ACC112 (cell line): ENCODE measurements at regions not wholly inside any gene's neighbourhood (a gene's known extent, or its start where the extent isn't known, plus 50 kb on each side); places are given as distances from the start of the nearest gene placed in this dataset.

ENCODE experiments used
- H2AFZ ChIP-seq: fragments of 200-600 bp; sonication (generic); one replicate; pipeline ENCODE4 v1.6.0; 2017; ENCODE audit warnings: antibody characterized with exemption, low read length; ENCODE audit not compliant: unreplicated experiment
- H3K27ac ChIP-seq: fragments of 200-600 bp; sonication (generic); 2 replicates; pipeline ENCODE4 v1.5.1; 2014; ENCODE audit warnings: low read depth, mild to moderate bottlenecking, antibody characterized with exemption, low read length, moderate library complexity
- H3K27me3 ChIP-seq: fragments of 200-600 bp; sonication (generic); 2 replicates; pipeline ENCODE4 v1.6.1; 2014; ENCODE audit warnings: mild to moderate bottlenecking, antibody characterized with exemption, low read length, moderate library complexity, mixed read lengths; ENCODE audit not compliant: insufficient read depth
- H3K36me3 ChIP-seq: fragments of 200-600 bp; sonication (generic); 2 replicates; pipeline ENCODE4 v1.6.1; 2016; ENCODE audit warnings: mild to moderate bottlenecking, antibody characterized with exemption, low read length, moderate library complexity, mixed read lengths; ENCODE audit not compliant: insufficient read depth
- H3K4me1 ChIP-seq: fragments of 200-600 bp; sonication (generic); one replicate; pipeline ENCODE4 v1.6.1; 2016; ENCODE audit warnings: low read length, mixed read lengths; ENCODE audit not compliant: insufficient read depth, unreplicated experiment, control insufficient read depth
- H3K4me3 ChIP-seq: fragments of 200-600 bp; sonication (generic); 2 replicates; pipeline ENCODE4 v1.5.1; 2014; ENCODE audit warnings: mild to moderate bottlenecking, low read depth, low read length
- H3K79me2 ChIP-seq: fragments of 200-600 bp; sonication (generic); one replicate; pipeline ENCODE4 v1.6.0; 2016; ENCODE audit warnings: low read length; ENCODE audit not compliant: control insufficient read depth, unreplicated experiment, insufficient read depth

DNA sequence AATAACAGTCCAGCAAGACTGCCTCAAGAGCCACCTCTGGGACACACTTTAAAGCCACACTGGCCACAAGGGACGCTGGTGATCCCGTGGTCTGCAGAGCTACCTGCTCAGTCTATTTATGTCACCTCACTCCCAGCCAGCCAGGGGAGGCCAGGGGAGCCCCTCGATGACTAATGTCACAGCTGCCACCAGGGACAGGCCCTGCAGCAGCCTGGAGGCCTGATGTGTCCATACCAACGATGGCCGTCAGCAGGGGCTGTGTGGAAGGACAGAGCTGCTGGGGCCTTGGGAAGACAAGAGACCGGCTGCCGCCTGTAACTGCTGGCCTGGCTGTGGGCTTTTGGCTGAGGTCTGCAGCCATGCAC is 71.0 kb downstream of the SIK1 start:
- H3K36me3 ChIP-seq = no peaks in the 10 kb centered on the region
- no peaks in the 10 kb centered on the region for H3K79me2 ChIP-seq
- H3K4me3 ChIP-seq = no peak overlapping the region
- no peaks in the 10 kb centered on the region for H3K4me1 ChIP-seq
- H3K27ac ChIP-seq = no peak overlapping the region
- no peaks in the 10 kb centered on the region for H3K27me3 ChIP-seq
- no peak overlapping the region for H2AFZ ChIP-seq

DNA sequence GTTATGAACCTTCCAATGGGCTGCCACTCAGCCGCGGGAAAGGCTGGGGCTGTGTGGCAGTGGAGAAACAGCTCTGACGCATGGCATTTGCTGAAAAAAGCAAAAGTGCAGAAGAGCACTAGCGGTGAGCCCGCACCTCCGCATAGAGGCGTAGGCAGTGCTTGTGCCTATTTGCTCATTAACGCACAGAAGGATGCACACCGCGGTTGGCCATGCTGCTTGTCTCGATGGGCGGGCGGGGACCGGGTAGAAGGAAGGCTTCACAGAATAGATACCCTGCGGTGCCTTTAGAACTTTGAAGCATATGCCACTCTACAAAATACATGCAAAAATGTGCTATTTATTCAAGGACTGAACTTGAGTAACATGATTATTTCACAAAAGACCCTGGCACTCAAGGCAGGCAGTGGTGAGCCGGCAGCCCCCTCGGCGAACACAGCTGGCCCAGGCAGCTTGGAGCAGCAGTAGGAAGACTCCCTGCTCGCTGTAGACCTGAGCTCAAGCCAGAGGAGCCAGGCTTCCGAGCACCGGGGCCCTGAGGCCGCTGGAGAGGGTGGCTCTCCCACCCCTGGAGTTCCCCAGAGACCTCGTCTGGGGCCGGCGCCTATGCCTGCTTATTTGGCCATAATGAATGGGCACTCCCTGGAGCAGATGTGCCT is 71.5 kb downstream of the SIK1 start:
- no peaks in the 10 kb centered on the region for H3K27me3 ChIP-seq
- H3K4me3 ChIP-seq = no peak overlapping the region
- H2AFZ ChIP-seq = no peak overlapping the region
- H3K4me1 ChIP-seq = no peaks in the 10 kb centered on the region
- H3K27ac ChIP-seq = no peak overlapping the region
- no peaks in the 10 kb centered on the region for H3K79me2 ChIP-seq
- H3K36me3 ChIP-seq = no peaks in the 10 kb centered on the region

GRCh38 chr21:43354666-43355065 is 72.3 kb downstream of the SIK1 start:
- Histone ChIP-seq H3K27ac (no peak overlapping the region), H2AFZ (no peak overlapping the region)

DNA sequence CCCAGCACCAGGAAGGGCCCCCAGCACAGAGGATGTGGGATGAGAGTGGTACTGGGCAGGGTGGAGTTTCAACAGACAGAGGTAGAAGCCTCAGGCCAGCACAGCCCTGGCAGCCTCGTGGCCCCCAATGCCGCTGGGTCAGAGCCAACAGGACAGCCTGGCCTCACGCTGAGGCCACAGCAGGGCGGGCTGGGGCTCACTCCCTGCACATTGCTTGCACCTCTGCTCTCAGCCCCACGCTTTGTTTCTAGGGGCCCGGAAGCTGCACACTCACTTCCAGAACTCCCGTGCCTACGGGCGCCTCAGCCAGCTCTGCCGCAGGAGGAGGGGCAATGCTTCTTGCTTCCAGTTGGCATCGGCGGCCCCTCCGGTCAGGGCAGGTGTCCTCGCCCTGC is 72.9 kb downstream of the SIK1 start:
- H3K4me3 ChIP-seq = no peak overlapping the region
- H3K79me2 ChIP-seq = no peaks in the 10 kb centered on the region
- no peaks in the 10 kb centered on the region for H3K27me3 ChIP-seq
- H2AFZ ChIP-seq = no peak overlapping the region
- H3K4me1 ChIP-seq = no peaks in the 10 kb centered on the region
- no peaks in the 10 kb centered on the region for H3K36me3 ChIP-seq
- no peak overlapping the region for H3K27ac ChIP-seq

More at GRCh38 chr21:43354666-43355065, 72.3 kb downstream of the SIK1 start:
- no peaks in the 10 kb centered on the region for H3K4me1 ChIP-seq
- no peaks in the 10 kb centered on the region for H3K79me2 ChIP-seq
- H3K4me3 ChIP-seq = no peak overlapping the region
- no peaks in the 10 kb centered on the region for H3K36me3 ChIP-seq
- H3K27me3 ChIP-seq = no peaks in the 10 kb centered on the region

DNA sequence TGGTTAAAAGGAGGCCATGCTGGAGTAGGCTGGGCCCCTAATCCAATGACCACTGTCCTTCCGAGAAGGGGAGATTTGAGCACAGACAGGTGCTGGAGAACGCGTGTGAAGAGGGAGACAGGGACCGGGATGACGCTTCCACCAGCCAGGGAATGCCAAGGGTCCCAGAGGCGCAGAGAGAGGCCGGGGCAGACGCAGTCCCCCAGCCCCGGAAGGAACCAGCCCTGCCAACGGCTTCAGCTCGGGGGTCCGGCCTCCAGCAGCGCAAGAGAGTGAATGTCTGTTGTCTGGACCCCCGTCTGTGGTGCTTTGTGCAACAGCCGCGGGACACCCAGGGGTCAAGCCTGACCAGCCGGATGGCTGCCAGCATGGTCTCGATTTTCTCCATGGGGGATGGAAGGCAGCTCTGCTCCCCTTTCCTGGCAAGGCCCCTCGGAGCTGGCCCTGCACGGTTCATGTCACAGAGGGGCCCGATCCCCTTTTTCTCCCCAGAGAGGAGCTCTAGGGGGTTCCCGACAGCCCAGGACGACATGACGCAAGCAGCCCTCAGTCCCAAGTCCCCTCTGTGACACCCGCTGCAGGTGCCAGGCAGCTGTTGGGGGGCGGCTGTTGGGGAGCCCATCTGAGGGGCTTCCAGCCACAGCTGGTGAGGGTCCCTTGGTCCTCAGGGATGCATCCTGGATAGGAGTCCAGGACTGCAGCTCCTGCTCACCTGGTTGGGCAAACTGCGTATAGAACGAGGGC is 73.5 kb downstream of the SIK1 start:
- H2AFZ ChIP-seq = no peak overlapping the region
- H3K27ac ChIP-seq = no peak overlapping the region
- H3K4me3 ChIP-seq = no peak overlapping the region
- no peaks in the 10 kb centered on the region for H3K36me3 ChIP-seq
- no peaks in the 10 kb centered on the region for H3K4me1 ChIP-seq
- H3K27me3 ChIP-seq = no peaks in the 10 kb centered on the region
- no peaks in the 10 kb centered on the region for H3K79me2 ChIP-seq

DNA sequence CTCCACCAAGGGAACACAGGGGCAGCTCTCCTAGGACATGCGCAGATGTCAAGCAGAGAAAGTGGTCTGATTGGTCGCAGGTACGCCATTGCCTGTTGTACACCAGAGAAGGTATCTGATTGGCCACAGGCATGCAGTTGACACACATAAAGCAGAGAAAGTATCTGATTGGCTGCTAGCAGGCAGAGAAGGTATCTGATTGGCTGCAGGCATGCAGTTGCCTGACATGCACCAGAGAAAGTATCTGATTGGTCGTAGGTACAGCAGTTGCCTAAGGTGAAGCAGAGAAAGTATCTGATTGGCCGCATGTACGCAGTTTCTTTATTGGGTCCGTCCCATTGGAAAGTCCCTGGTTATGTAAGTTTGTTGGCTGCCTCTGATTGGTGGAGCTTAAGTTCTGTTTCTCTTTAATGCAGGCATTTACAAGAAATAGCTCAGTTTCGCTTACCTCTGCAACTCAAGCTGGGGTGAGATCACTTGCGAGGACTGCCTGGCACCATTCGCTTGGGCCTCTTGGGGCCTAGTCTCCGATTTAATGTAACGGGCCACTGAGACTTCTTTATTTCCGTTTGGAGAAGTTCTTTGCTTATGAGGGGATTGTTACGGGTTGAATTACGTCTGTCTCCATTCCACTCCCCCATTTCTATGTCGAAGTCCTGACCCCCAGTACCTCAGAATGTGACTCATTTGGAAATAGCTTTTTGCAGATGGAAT is 74.2 kb downstream of the SIK1 start:
- Histone ChIP-seq H3K27ac (no peak overlapping the region), H3K36me3 (no peaks in the 10 kb centered on the region), H3K27me3 (no peaks in the 10 kb centered on the region), H3K79me2 (no peaks in the 10 kb centered on the region), H2AFZ (no peak overlapping the region), H3K4me1 (no peaks in the 10 kb centered on the region), H3K4me3 (no peak overlapping the region)

DNA sequence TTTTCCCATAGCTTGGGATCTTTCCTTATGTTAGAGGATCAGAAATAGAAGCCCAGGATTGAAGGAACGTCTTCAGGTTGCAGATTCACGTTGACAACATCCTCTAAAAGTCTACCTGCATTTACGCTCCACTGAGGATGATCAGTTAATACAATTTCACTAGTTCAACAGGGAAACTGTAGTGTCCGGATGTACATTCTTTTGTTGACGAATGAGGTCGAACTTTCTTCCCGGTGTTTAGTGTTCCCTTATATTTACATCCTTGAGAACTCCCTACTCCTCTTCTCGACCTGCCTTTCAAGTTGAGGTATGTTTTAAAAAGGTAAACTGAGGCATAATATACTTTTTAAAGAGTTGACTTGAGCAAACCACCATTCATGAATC is 74.8 kb downstream of the SIK1 start:
- Histone ChIP-seq H3K27ac (no peak overlapping the region), H3K36me3 (no peaks in the 10 kb centered on the region), H3K4me1 (no peaks in the 10 kb centered on the region), H3K79me2 (no peaks in the 10 kb centered on the region), H2AFZ (no peak overlapping the region), H3K27me3 (no peaks in the 10 kb centered on the region), H3K4me3 (no peak overlapping the region)

DNA sequence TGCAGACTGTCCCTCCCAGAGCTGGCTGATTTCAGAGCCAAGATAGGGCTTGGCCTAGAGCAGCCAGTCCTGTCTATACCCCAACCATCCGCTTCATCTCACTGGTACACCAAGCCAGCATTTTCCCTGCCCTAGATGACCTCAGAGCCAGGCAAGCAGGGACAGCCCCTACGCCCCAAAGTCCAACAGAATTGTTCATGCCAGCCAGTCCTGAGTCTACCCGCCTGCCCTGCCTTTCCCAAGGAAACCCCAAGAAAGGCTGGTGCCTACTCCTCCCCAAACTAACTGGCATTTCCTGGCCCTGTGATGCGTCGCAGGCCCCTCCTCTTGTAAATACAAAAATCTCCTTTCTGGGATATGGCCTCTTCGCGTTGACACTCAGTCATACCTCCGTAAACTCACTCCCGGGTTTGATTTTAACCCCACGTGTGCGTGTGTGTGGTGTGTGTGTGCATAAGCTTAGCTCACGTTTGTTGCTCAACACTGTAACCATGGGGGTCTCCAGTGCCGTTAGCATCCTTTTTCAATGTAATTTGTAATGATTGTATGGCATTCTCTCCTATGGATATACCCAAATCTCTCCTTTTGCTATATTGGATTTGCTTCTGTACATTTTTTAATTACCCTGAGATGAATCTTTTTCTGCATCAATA is 75.3 kb downstream of the SIK1 start:
- Histone ChIP-seq H3K36me3 (no peaks in the 10 kb centered on the region), H3K27me3 (no peaks in the 10 kb centered on the region), H3K27ac (no peak overlapping the region), H3K79me2 (no peaks in the 10 kb centered on the region), H3K4me3 (no peak overlapping the region), H2AFZ (no peak overlapping the region), H3K4me1 (no peaks in the 10 kb centered on the region)

DNA sequence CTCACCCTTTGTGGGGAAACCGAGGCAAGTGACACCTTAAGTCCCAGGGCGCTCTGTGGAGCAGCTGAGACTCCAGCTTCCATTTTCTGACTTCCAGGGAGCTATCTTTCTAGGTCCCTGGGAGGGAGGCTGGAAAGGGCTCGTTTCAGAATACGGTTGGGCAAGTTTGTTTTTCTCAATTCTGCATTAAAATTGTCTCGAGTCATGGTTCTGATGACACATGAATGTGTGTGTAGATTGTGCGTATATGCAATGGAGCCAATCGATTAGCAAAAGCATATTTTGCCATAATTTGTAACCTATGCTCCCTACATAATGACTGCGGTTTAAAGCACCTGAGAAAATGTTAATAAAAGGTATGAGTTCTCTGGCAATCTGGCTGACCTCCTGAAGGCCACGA is 77.3 kb downstream of the SIK1 start:
- no peak overlapping the region for H3K27ac ChIP-seq
- no peak overlapping the region for H2AFZ ChIP-seq
- no peaks in the 10 kb centered on the region for H3K79me2 ChIP-seq
- H3K4me1 ChIP-seq = peaks cover 4% of the 10 kb centered on the region
- no peaks in the 10 kb centered on the region for H3K27me3 ChIP-seq
- H3K4me3 ChIP-seq = no peak overlapping the region
- H3K36me3 ChIP-seq = no peaks in the 10 kb centered on the region

- H3K79me2 ChIP-seq = no peaks in the 10 kb centered on the region
- no peaks in the 10 kb centered on the region for H3K36me3 ChIP-seq
- no peak overlapping the region for H3K27ac ChIP-seq
- H3K27me3 ChIP-seq = no peaks in the 10 kb centered on the region
- no peak overlapping the region for H3K4me3 ChIP-seq
- H2AFZ ChIP-seq = no peak overlapping the region
- H3K4me1 ChIP-seq = peaks cover 4% of the 10 kb centered on the region
Measured at GRCh38 chr21:43348801-43349261, 78.1 kb downstream of the SIK1 start.
